Memory B cell (primary cell): ENCODE measurements at regions not wholly inside any gene's neighbourhood (a gene's known extent, or its start where the extent isn't known, plus 50 kb on each side); places are given as distances from the start of the nearest gene placed in this dataset.
"Not testable (repeated sequence)": the region's sequence is repeated elsewhere in the genome, so short reads cannot be mapped to it uniquely, and the experiment has no call there.

Experiments used
- ATAC-seq: fragments of 150-1000 bp; cut with Tn5 transposase; 2 replicates; pipeline ENCODE4 v1.10.0; 2021; ENCODE audit warnings: low read depth, mild to moderate bottlenecking, moderate library complexity
- DNase-seq, 2 donors: peaks; one replicate each; pipeline ENCODE4 v3.0.0; 2022; ENCODE audit warnings: low spot score in 2 of 2
- H3K27ac Mint-ChIP-seq: one replicate; pipeline ENCODE4 v1.8.0; 2022; ENCODE audit warnings: mild to moderate bottlenecking, moderate library complexity, mixed read lengths
- H3K27me3 Mint-ChIP-seq: one replicate; pipeline ENCODE4 v1.8.0; 2022; ENCODE audit warnings: mixed read lengths
- H3K36me3 Mint-ChIP-seq: one replicate; pipeline ENCODE4 v1.8.0; 2022; ENCODE audit warnings: mild to moderate bottlenecking, mixed read lengths
- H3K4me1 Mint-ChIP-seq: one replicate; pipeline ENCODE4 v1.8.0; 2022; ENCODE audit warnings: mixed read lengths
- H3K4me3 Mint-ChIP-seq: one replicate; pipeline ENCODE4 v1.8.0; 2022; ENCODE audit warnings: mild to moderate bottlenecking, moderate library complexity, mixed read lengths
- H3K9me3 Mint-ChIP-seq: one replicate; pipeline ENCODE4 v1.8.0; 2022; ENCODE audit warnings: mixed read lengths

DNA sequence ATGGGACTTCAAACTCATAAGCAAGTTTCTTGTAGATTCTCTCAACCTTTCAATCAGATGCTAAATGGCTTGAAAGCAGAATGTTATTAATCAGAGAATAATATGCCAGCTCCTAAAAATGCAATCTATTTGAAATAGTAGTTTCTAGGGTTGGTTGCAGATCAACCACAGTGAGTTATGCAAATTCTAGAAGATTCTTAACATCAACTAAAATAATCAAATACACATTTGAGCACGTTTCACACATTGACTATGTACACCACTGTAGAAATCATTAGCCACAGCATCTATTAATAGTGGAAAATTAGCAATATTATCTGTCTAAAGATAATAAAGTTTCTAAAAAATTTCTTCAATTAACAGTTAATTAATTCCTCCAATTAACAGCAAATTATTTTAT lies 141.9 kb upstream of the GJE1 start:
- Mint-ChIP-seq H3K4me1 (no peaks in the 10 kb centered on the region), H3K27ac (no peak overlapping the region), H3K9me3 (peaks cover 5% of the 10 kb centered on the region), H3K36me3 (no peaks in the 10 kb centered on the region), H3K4me3 (no peak overlapping the region), H3K27me3 (no peaks in the 10 kb centered on the region)
- DNase-seq (no peak), ATAC-seq (no peak)

DNA sequence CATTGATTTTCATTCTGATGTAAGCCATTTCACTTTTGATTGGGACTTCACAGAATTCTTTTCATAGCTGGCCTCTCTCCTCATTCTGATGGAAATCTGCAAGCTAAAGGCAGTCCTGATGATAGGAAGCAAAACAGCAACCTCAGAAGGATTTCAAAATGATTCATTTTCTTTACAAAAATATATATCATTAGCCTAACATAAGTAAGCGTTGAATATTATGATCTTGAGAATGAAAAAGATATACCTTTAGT lies 143.1 kb upstream of the GJE1 start:
- Mint-ChIP-seq H3K27ac (no peak overlapping the region), H3K36me3 (no peaks in the 10 kb centered on the region), H3K9me3 (no peaks in the 10 kb centered on the region), H3K27me3 (no peaks in the 10 kb centered on the region), H3K4me1 (no peaks in the 10 kb centered on the region), H3K4me3 (no peak overlapping the region)
- no peak for ATAC-seq
- no peak for DNase-seq

DNA sequence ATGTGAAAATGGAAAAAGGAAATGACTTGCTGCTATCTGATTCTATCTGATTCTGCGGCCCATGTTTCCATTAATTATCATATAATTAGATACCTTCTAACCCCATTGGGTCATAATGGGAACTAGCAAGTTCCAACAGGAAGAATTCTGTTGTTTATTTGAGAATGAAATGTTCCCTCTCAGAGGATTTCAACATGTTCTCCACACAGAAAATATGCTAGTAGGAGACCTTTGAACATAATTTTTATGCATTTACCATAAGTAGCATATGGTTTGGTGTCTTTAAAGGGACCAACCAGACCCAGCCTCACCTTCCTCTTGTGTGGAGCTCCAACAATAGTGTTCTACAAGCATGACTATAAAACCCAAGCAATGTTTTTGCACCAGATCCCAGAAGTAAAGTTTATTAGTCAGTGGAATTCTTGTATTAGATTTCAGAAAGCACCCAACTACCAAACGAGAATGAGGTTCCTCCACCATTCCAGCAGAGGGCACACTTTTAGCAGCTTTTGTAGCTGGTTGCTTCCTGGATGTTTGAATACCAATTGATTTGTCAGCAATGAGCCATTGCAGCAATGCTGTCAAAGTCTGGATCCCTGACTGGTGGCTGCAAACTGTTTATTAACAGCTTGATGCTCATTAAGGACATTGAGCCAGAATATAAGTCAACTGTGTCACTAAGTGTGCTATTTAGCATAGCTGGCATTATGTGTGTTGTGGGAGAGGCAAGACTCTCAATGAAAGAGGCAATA lies 143.6 kb upstream of the GJE1 start:
- Mint-ChIP-seq H3K36me3 (no peaks in the 10 kb centered on the region), H3K4me1 (no peaks in the 10 kb centered on the region), H3K27ac (no peak overlapping the region), H3K4me3 (no peak overlapping the region), H3K9me3 (no peaks in the 10 kb centered on the region), H3K27me3 (no peaks in the 10 kb centered on the region)
- DNase-seq (no peak), ATAC-seq (no peak)

DNA sequence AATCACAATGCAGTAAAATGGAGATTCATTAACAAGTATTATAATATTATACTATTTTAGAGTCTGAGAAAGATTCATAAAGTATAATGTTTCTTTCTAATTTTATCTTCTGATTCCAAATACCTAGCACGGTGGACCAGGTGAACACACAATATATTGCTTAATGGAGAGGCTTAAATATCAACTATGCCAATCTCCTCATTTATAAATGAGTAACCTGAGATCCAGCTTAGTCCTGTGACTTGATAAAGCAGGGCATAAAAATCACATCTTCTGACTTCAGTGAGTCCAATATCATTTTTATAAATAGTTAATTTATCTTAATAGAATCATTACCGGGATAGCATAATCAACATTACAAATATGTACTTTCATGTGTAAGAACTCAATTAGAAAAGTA lies 144.4 kb upstream of the GJE1 start:
- no peaks in the 10 kb centered on the region for H3K36me3 Mint-ChIP-seq
- no peaks in the 10 kb centered on the region for H3K9me3 Mint-ChIP-seq
- peaks cover 2% of the 10 kb centered on the region for H3K4me1 Mint-ChIP-seq
- ATAC-seq (no peak), DNase-seq (no peak)
- no peak overlapping the region for H3K27ac Mint-ChIP-seq
- H3K27me3 Mint-ChIP-seq, result no peaks in the 10 kb centered on the region
- no peak overlapping the region for H3K4me3 Mint-ChIP-seq

DNA sequence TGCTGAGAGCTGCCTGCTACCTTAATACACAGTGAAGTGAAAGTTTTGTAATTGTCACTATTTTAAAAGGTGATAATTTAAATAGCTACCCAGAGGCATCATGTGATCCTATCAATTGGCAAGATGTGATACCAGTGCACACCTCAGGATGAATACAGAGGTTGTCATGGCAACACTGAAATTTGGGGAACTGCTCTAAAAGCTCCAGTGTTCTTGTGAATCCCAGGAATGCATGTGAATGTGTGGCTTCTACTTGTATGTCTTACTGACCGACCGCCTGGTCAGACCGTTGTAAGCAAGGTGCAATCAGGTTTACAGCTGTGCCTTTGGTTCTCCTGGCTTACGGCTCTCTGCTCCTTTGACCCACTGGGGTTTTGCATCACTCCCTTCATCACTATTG lies 146.3 kb upstream of the GJE1 start:
- no peaks in the 10 kb centered on the region for H3K36me3 Mint-ChIP-seq
- ATAC-seq, result no peak
- H3K27me3 Mint-ChIP-seq, result no peaks in the 10 kb centered on the region
- no peak for DNase-seq
- H3K27ac Mint-ChIP-seq, result no peak overlapping the region
- no peaks in the 10 kb centered on the region for H3K9me3 Mint-ChIP-seq
- peaks cover 3% of the 10 kb centered on the region for H3K4me1 Mint-ChIP-seq
- no peak overlapping the region for H3K4me3 Mint-ChIP-seq

DNA sequence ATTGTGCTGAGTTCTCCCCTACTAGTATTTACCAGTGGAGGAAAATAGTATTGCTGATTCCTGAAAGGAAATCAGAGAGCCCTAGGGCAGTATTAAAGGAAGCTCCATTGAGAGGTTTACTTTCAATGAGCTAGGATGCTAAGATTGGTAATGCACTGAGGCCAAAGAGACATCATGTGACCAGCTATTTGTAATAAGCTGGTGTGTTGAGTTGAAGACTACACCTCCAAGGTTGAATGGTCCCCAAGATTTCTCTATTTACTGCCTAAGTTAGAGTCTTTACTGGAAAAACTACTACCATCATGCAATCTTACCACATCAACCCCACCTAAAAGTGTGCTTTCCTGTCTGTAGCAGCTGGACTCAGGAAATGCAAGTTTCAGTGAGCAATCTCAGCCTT lies 151.5 kb upstream of the GJE1 start:
- Mint-ChIP-seq H3K27me3 (no peaks in the 10 kb centered on the region), H3K9me3 (no peaks in the 10 kb centered on the region), H3K4me1 (peaks cover 3% of the 10 kb centered on the region), H3K27ac (no peak overlapping the region), H3K36me3 (no peaks in the 10 kb centered on the region), H3K4me3 (no peak overlapping the region)
- DNase-seq (no peak), ATAC-seq (no peak)

DNA sequence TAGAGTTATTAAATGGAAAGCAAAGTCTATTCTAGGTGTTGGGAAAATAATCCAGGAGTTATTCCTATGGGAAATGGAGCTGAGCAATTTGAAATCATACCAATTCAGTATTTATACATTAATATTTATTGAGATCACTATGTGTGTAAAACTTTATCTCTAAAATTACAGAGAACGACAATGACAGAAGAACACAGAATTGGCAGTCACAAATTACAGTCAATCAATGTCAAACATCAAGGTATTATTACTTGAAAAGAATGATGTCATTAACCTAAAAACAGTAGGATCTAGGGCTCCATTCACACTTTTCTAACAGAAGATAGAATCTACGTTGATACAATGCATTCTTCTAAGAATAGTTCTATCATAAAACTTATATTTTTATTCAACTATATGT lies 154.9 kb upstream of the GJE1 start:
- Mint-ChIP-seq H3K27ac (no peak overlapping the region), H3K9me3 (no peaks in the 10 kb centered on the region), H3K27me3 (no peaks in the 10 kb centered on the region), H3K36me3 (no peaks in the 10 kb centered on the region), H3K4me3 (no peak overlapping the region), H3K4me1 (no peaks in the 10 kb centered on the region)
- ATAC-seq (no peak), DNase-seq (no peak)

DNA sequence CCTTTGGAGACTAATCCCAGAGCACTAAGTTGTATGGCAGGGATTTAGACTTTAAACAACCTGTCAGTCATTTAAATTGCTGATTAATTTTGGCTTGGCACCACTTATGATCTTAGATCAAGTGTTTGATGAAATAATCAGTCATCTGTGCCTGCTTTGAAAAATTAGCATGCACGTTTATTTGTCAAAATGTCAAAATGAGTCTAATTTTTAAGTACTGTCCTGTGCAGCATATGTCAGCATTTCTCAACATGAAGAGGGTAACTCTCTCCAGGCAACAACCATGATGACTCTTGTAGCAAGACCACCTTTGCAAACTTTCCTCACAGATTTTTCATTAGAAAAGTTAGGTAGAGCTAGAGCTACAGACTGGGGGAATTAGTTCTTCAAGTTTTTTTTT lies 155.7 kb upstream of the GJE1 start:
- no peak for DNase-seq
- Mint-ChIP-seq H3K36me3 (no peaks in the 10 kb centered on the region), H3K27ac (no peak overlapping the region), H3K4me1 (no peaks in the 10 kb centered on the region), H3K9me3 (no peaks in the 10 kb centered on the region), H3K4me3 (no peak overlapping the region), H3K27me3 (no peaks in the 10 kb centered on the region)
- ATAC-seq, result no peak

DNA sequence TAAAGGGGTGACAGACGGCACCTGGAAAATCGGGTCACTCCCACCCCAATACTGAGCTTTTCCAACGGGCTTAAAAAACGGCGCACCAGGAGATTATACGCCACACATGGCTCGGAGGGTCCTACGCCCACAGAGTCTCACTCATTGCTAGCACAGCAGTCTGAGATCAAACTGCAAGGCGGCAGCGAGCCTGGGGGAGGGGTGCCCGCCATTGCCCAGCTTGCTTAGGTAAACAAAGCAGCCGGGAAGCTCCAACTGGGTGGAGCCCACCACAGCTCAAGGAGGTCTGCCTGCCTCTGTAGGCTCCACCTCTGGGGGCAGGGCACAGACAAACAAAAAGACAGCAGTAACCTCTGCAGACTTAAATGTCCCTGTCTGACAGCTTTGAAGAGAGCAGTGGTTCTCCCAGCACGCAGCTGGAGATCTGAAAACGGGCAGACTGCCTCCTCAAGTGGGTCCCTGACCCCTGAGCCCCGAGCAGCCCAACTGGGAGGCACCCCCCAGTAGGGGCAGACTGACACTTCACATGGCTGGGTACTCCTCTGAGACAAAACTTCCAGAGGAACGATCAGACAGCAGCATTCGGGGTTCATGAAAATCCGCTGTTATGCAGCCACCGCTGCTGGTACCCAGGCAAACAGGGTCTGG lies 162.8 kb upstream of the GJE1 start:
- not testable (repeated sequence) for H3K4me3 Mint-ChIP-seq, ATAC-seq, H3K27ac Mint-ChIP-seq, H3K4me1 Mint-ChIP-seq, H3K27me3 Mint-ChIP-seq, H3K9me3 Mint-ChIP-seq, DNase-seq, H3K36me3 Mint-ChIP-seq

DNA sequence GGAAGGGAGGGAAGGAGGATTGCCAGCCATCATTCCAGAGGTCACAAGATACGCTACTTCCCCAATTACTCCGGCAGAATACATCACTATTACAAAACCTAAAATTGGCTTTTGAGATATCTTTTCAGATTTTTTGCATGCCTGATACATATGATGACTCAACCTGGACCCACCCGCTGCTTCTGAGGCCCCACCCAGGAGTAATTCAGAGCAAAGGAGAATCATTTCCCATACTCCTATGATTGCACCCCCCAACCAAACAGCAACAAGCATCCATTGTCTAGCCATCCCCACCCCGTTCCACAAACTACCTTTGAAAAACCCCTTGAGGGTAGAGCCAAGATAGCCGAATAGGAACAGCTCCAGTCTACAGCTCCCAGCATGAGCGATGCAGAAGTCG lies 163.5 kb upstream of the GJE1 start:
- Mint-ChIP-seq H3K27ac (no peak overlapping the region), H3K4me3 (no peak overlapping the region), H3K4me1 (no peaks in the 10 kb centered on the region), H3K36me3 (no peaks in the 10 kb centered on the region), H3K9me3 (peaks cover 1% of the 10 kb centered on the region), H3K27me3 (no peaks in the 10 kb centered on the region)
- no peak for ATAC-seq
- no peak for DNase-seq

DNA sequence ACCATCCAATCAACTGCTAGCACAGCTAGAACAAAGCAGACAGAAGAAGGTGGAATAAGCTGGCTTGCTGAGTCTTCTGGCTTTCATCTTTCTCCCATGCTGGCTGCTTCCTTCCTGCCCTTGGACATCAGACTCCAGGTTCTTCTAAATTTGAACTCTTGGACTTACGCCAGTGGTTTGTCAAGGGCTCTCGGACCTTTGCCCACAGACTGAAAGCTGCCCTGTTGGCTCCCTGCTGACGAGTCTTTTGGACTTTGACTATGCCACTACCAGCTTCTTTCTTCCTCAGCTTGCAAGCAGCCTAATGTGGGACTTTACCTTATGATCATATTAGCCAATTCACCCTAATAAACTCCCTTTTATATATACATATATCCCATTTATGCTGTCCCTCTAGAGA lies 164.1 kb upstream of the GJE1 start:
- Mint-ChIP-seq H3K4me1 (no peaks in the 10 kb centered on the region), H3K36me3 (no peaks in the 10 kb centered on the region), H3K27ac (no peak overlapping the region), H3K4me3 (no peak overlapping the region), H3K27me3 (no peaks in the 10 kb centered on the region), H3K9me3 (peaks cover 1% of the 10 kb centered on the region)
- DNase-seq (no peak), ATAC-seq (no peak)

DNA sequence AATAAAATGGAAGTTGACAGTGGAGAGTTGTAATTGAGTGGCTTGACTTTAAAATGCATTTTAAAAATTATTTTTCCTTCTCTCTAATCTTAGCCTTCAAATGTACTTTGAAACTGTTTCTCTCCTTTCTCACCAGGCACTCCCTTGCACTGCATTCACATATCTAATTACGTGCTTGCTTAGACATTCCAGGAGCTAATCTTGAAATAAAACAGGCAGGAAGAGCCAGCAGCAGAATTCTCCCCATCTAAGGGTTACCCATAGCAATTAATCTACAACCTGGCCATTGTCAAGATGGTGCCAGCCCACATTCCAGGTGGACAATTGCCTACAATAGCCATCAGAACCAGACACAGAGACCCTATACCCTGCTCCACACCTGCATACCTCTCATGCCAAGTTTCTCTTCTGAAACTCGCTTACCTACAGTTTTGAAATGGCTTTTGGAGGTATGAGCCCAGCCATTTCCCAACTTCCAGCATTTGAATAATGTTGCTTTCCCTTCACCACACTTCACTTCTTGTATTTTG lies 167.6 kb upstream of the GJE1 start:
- H3K27ac Mint-ChIP-seq, result no peak overlapping the region
- DNase-seq (no peak), ATAC-seq (no peak)
- no peaks in the 10 kb centered on the region for H3K4me1 Mint-ChIP-seq
- no peaks in the 10 kb centered on the region for H3K27me3 Mint-ChIP-seq
- H3K36me3 Mint-ChIP-seq, result no peaks in the 10 kb centered on the region
- no peak overlapping the region for H3K4me3 Mint-ChIP-seq
- H3K9me3 Mint-ChIP-seq, result peaks cover 1% of the 10 kb centered on the region

DNA sequence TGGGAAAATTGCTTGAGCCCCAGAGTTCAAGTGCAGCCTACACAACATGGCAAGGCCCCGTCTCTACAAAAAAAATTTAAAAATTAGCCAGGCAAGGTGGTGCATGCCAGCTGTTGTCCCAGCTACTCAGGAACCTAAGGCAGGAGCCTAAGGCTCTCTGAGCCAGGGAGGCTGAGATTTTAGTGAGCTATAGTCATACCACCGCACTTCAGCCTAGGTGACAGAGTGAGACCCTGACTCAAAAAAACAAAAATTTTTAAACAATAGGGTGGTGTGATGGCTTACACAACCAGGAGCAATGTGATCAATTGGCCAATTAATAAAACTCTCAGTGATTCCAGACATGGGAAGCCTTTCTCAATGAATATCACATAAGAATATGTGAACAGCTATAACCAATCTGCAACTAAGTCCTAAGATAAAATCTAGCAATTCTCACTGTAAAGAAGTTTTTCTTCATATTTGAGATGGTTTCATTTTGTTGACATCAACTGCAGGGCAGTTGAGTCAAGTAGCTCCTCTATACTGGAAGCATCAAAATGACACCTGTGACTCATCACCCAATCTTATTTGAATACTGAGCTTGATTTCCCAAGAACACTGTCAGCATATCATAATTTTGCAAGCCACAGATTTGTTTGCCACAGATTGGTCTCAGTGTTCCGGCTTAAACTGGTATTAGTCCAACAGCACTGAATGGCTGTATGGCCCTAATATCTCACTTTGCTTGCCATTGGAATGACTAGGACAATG lies 169.0 kb upstream of the GJE1 start:
- DNase-seq, result no peak
- H3K4me3 Mint-ChIP-seq, result no peak overlapping the region
- no peak for ATAC-seq

DNA sequence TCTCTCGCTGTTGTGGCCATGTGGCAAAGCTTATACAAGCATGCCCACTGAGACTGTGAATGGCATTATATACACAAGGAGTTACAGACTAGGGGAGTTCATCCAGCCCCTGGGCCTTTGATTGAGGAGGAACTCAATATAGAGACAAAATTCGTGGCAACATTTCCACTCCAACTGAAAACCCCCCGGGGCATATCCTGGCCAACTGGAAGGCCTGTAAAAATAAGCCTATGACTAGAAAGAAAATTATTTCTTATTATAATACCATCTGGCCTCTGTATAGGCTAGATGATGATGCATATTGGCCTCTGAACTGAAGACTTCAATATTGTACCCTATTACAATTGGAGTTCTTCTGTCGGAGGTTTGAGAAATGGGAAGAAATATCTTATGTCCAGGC lies 175.5 kb upstream of the GJE1 start:
- Mint-ChIP-seq H3K4me1 (no peaks in the 10 kb centered on the region), H3K9me3 (peaks cover 11% of the 10 kb centered on the region), H3K27me3 (no peaks in the 10 kb centered on the region), H3K4me3 (no peak overlapping the region), H3K36me3 (peaks cover 2% of the 10 kb centered on the region), H3K27ac (no peak overlapping the region)
- no peak for DNase-seq
- no peak for ATAC-seq

More for the DNA sequence above, 169.0 kb upstream of the GJE1 start:
- no peaks in the 10 kb centered on the region for H3K36me3 Mint-ChIP-seq
- H3K27me3 Mint-ChIP-seq, result no peaks in the 10 kb centered on the region
- H3K27ac Mint-ChIP-seq, result no peak overlapping the region
- H3K4me1 Mint-ChIP-seq, result no peaks in the 10 kb centered on the region
- peaks cover 1% of the 10 kb centered on the region for H3K9me3 Mint-ChIP-seq
